ENCODE measurements at regions not wholly inside any gene's neighbourhood (a gene's known extent, or its start where the extent isn't known, plus 50 kb on each side); places are given as distances from the start of the nearest gene placed in this dataset.
"Not testable (repeated sequence)": the region's sequence is repeated elsewhere in the genome, so short reads cannot be mapped to it uniquely, and the experiment has no call there.

- H3K9me3 Mint-ChIP-seq: no peaks in the 10 kb centered on the region
- no peaks in the 10 kb centered on the region for H3K27me3 Mint-ChIP-seq
- H3K36me3 Mint-ChIP-seq: no peaks in the 10 kb centered on the region
- TF ChIP-seq CTCF (conservative IDR thresholded peaks at IDR 0.05): no peak
- no peak for DNase-seq (ENCODE audit: extremely low spot score, unreplicated experiment)
- H3K27ac Mint-ChIP-seq: no peak overlapping the region
- H3K4me1 Mint-ChIP-seq (ENCODE audit: unreplicated experiment): peaks cover 21% of the 10 kb centered on the region
- no peak overlapping the region for H3K4me3 Mint-ChIP-seq
Observed at GRCh38 chr12:91883811-91884210, 261.8 kb downstream of the BTG1 start.

DNA sequence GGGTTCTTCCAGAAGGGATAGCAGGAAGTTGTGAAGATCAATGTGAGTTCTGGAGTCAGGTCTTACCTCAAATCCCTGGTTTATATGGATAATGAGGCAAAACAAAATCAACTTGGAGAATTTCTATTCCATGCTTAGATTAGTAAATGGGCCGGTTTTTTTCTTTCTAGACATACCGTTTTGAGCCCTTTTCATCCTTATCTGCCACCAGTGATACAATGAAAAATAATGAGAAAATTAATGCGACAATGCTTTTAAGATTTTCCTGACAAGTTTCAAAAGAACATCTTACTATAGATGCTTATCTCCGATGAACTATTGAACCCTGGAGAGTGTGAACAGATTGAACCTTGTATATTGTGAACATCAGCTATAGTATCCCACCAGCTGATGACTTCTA lies 262.7 kb downstream of the BTG1 start:
- no peaks in the 10 kb centered on the region for H3K36me3 Mint-ChIP-seq
- TF ChIP-seq CTCF (conservative IDR thresholded peaks at IDR 0.05): no peak
- H3K27me3 Mint-ChIP-seq: no peaks in the 10 kb centered on the region
- no peak for DNase-seq (ENCODE audit: extremely low spot score, unreplicated experiment)
- H3K9me3 Mint-ChIP-seq: no peaks in the 10 kb centered on the region
- no peak overlapping the region for H3K27ac Mint-ChIP-seq
- no peak overlapping the region for H3K4me3 Mint-ChIP-seq
- peaks cover 21% of the 10 kb centered on the region for H3K4me1 Mint-ChIP-seq (ENCODE audit: unreplicated experiment)

DNA sequence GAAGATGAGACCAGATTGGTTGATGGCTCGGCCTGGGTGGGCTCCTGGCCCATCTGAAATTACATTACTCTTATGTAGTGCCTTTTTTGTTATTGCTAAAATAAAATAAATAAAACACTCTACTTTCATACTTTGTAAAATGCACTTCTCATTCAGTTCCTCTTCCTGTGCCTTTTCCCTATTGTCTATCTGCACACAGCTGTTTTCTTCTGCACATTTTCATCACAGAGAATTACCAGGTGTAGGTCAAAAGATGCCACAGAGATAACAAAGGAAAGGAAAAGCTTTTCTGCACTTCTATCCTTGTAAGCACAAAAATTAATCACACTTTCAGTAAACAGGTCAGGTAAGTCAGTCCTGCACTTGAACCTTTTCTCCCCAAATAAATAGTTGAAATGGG lies 265.1 kb downstream of the BTG1 start:
- H3K9me3 Mint-ChIP-seq: no peaks in the 10 kb centered on the region
- no peak for DNase-seq (ENCODE audit: extremely low spot score, unreplicated experiment)
- H3K4me3 Mint-ChIP-seq: no peak overlapping the region
- H3K27ac Mint-ChIP-seq: no peak overlapping the region
- H3K4me1 Mint-ChIP-seq (ENCODE audit: unreplicated experiment): peaks cover 18% of the 10 kb centered on the region
- no peaks in the 10 kb centered on the region for H3K36me3 Mint-ChIP-seq
- H3K27me3 Mint-ChIP-seq: no peaks in the 10 kb centered on the region
- no peak for TF ChIP-seq CTCF (conservative IDR thresholded peaks at IDR 0.05)

- DNase-seq (ENCODE audit: extremely low spot score, unreplicated experiment): no peak
- H3K36me3 Mint-ChIP-seq: no peaks in the 10 kb centered on the region
- H3K27me3 Mint-ChIP-seq: no peaks in the 10 kb centered on the region
- no peak for TF ChIP-seq CTCF (conservative IDR thresholded peaks at IDR 0.05)
- H3K4me1 Mint-ChIP-seq (ENCODE audit: unreplicated experiment): peaks cover 3% of the 10 kb centered on the region
- H3K27ac Mint-ChIP-seq: no peak overlapping the region
- H3K4me3 Mint-ChIP-seq: no peak overlapping the region
- no peaks in the 10 kb centered on the region for H3K9me3 Mint-ChIP-seq
Observed at GRCh38 chr12:91877456-91878235, 268.0 kb downstream of the BTG1 start.

GRCh38 chr12:91877022-91877421 lies 268.6 kb downstream of the BTG1 start:
- no peak overlapping the region for H3K27ac Mint-ChIP-seq
- no peak for TF ChIP-seq CTCF (conservative IDR thresholded peaks at IDR 0.05)
- peaks cover 2% of the 10 kb centered on the region for H3K9me3 Mint-ChIP-seq
- no peaks in the 10 kb centered on the region for H3K4me1 Mint-ChIP-seq (ENCODE audit: unreplicated experiment)
- no peaks in the 10 kb centered on the region for H3K27me3 Mint-ChIP-seq
- DNase-seq (ENCODE audit: extremely low spot score, unreplicated experiment): no peak
- H3K36me3 Mint-ChIP-seq: no peaks in the 10 kb centered on the region
- H3K4me3 Mint-ChIP-seq: no peak overlapping the region

GRCh38 chr12:91875671-91876070 lies 270.0 kb downstream of the BTG1 start:
- H3K4me1 Mint-ChIP-seq (ENCODE audit: unreplicated experiment); H3K4me3 Mint-ChIP-seq; H3K9me3 Mint-ChIP-seq; H3K27me3 Mint-ChIP-seq; DNase-seq (ENCODE audit: extremely low spot score, unreplicated experiment); H3K36me3 Mint-ChIP-seq; H3K27ac Mint-ChIP-seq: not testable (repeated sequence)
